SK-N-SH (cell line): ENCODE measurements at regions not wholly inside any gene's neighbourhood (a gene's known extent, or its start where the extent isn't known, plus 50 kb on each side); places are given as distances from the start of the nearest gene placed in this dataset.

Source experiments
- CTCF ChIA-PET: fragments of 300-600, 350-600 bp; formaldehyde crosslinking; extraction: SDS; loops from one replicate; lab custom pipeline; 2021; lab: Yijun Ruan, JAX
- POLR2A ChIA-PET: fragments of 350-600 bp; sonication (Branson Sonifier 250); formaldehyde crosslinking; extraction: SDS; loops from one replicate; lab custom pipeline; 2020; ENCODE audit warnings: antibody characterized with exemption, inconsistent platforms; lab: Yijun Ruan, JAX
- DNase-seq: peaks from one replicate; pipeline ENCODE4 v3.0.0; 2012
- H2AFZ ChIP-seq: fragments of 200-600 bp; sonication (generic); 2 replicates; pipeline ENCODE4 v1.8.1; 2016; ENCODE audit warnings: antibody characterized with exemption, mild to moderate bottlenecking, low read depth
- H3F3A ChIP-seq: fragments of 200-600 bp; sonication (generic); replicated peaks from 2 replicates; pipeline ENCODE3; 2016; ENCODE audit warnings: antibody characterized with exemption, mild to moderate bottlenecking; ENCODE audit not compliant: insufficient read depth
- H3K27ac ChIP-seq, 2 experiments: fragments of 200-500 bp in 1 of 2; fragments of 200-600 bp in 1 of 2; sonication (Bioruptor generic) in 1 of 2; sonication (generic), shearing (Covaris generic) in 1 of 2; 2 replicates each; pipeline versions ENCODE4 v1.5.1 to v1.6.1; 2014 to 2016; ENCODE audit warnings: low read depth in 2 of 2, inconsistent platforms in 1 of 2, low read length in 1 of 2, mild to moderate bottlenecking in 1 of 2, mixed read lengths in 1 of 2
- H3K27me3 ChIP-seq: fragments of 200-600 bp; sonication (generic), shearing (Covaris generic); 2 replicates; pipeline ENCODE4 v1.6.1; 2016; ENCODE audit warnings: mixed run types; ENCODE audit not compliant: insufficient read depth
- H3K36me3 ChIP-seq, 2 experiments: fragments of 200-500 bp in 1 of 2; fragments of 200-600 bp in 1 of 2; sonication (Bioruptor generic) in 1 of 2; sonication (generic) in 1 of 2; replicated peaks in 1 of 2; 2 replicates each; pipeline versions ENCODE3 to v1.5.1; 2014 to 2016; ENCODE audit warnings: low read length in 1 of 2, mild to moderate bottlenecking in 1 of 2; ENCODE audit not compliant: insufficient read depth in 2 of 2, control insufficient read depth in 1 of 2
- H3K4me1 ChIP-seq, 2 experiments: fragments of 200-500 bp in 1 of 2; fragments of 200-600 bp in 1 of 2; sonication (Bioruptor generic) in 1 of 2; sonication (generic), shearing (Covaris generic) in 1 of 2; 2 replicates each; pipeline versions ENCODE4 v1.5.1 to v1.6.1; 2014 to 2016; ENCODE audit warnings: low read depth in 1 of 2, low read length in 1 of 2, mixed run types in 1 of 2; ENCODE audit not compliant: insufficient read depth in 2 of 2, control insufficient read depth in 1 of 2
- H3K4me2 ChIP-seq: fragments of 200-600 bp; sonication (generic), shearing (Covaris generic); 2 replicates; pipeline ENCODE4 v1.6.1; 2017; ENCODE audit warnings: mixed run types
- H3K4me3 ChIP-seq, 2 experiments: fragments of 200-500 bp in 1 of 2; fragments of 200-600 bp in 1 of 2; sonication (Bioruptor generic) in 1 of 2; sonication (generic), shearing (Covaris generic) in 1 of 2; 2 replicates each; pipeline versions ENCODE4 v1.5.1 to v1.8.1; 2014 to 2016; ENCODE audit warnings: low read depth in 2 of 2, inconsistent platforms in 1 of 2, low read length in 1 of 2, mild to moderate bottlenecking in 1 of 2, mixed read lengths in 1 of 2, moderate library complexity in 1 of 2
- H3K79me2 ChIP-seq: fragments of 200-600 bp; sonication (generic); 2 replicates; pipeline ENCODE4 v1.8.1; 2017; ENCODE audit warnings: mild to moderate bottlenecking; ENCODE audit not compliant: insufficient read depth
- H3K9ac ChIP-seq: fragments of 200-600 bp; sonication (generic); 2 replicates; pipeline ENCODE4 v1.6.1; 2017; ENCODE audit warnings: mixed run types
- H3K9me2 ChIP-seq: fragments of 200-600 bp; sonication (generic); 2 replicates; pipeline ENCODE4 v1.6.1; 2017; ENCODE audit warnings: mixed run types
- H3K9me3 ChIP-seq: fragments of 200-600 bp; sonication (generic); 2 replicates; pipeline ENCODE4 v1.6.1; 2017; ENCODE audit warnings: mixed run types, mild to moderate bottlenecking, moderate library complexity
- H4K20me1 ChIP-seq: fragments of 200-600 bp; sonication (generic); 2 replicates; pipeline ENCODE4 v1.6.1; 2017; ENCODE audit warnings: mild to moderate bottlenecking, mixed run types; ENCODE audit not compliant: insufficient read depth
- FOSL2 ChIP-seq: IDR thresholded peaks from 2 replicates; pipeline ENCODE4 v1.4.0; 2012; ENCODE audit warnings: low read depth, mild to moderate bottlenecking, moderate library complexity, borderline replicate concordance
- GABPA ChIP-seq: IDR thresholded peaks from 2 replicates; pipeline ENCODE4 v1.4.0; 2012; ENCODE audit warnings: low read depth, mild to moderate bottlenecking
- GATA2 ChIP-seq: sonication (generic); formaldehyde crosslinking; IDR thresholded peaks from 2 replicates; pipeline ENCODE4 v1.5.0; 2020; ENCODE audit warnings: mild to moderate bottlenecking, missing genetic modification reagents
- MEF2A ChIP-seq: IDR thresholded peaks from 2 replicates; pipeline ENCODE4 v1.4.0; 2012; ENCODE audit warnings: low read depth, borderline replicate concordance
- MXI1 ChIP-seq: IDR thresholded peaks from 2 replicates; pipeline ENCODE4 v1.6.1; 2012; ENCODE audit warnings: mild to moderate bottlenecking, low read depth, low read length, improper control_type of control experiment
- NFIC ChIP-seq: IDR thresholded peaks from 2 replicates; pipeline ENCODE4 v1.4.0; 2012; ENCODE audit warnings: borderline replicate concordance
- NRF1 ChIP-seq: IDR thresholded peaks from 2 replicates; pipeline ENCODE4 v1.6.1; 2012; ENCODE audit warnings: low read depth, mild to moderate bottlenecking, low read length
- SMC3 ChIP-seq: IDR thresholded peaks from 2 replicates; pipeline ENCODE4 v1.6.1; 2012; ENCODE audit warnings: low read depth, low read length, improper control_type of control experiment
- WGBS: methylation state at CpG from one replicate; pipeline ENCODE4 v1.1.6; 2017; ENCODE audit warnings: low lambda C conversion rate; 5-methylcytosine and 5-hydroxymethylcytosine counted together
- TF ChIP-seq, protein P1 (sequence below): fragments of 150-350 bp; IDR thresholded peaks from 2 replicates; pipeline ENCODE4 v1.6.1; 2016; ENCODE audit warnings: mild to moderate bottlenecking, low read depth, low read length
- TF ChIP-seq, protein P2 (sequence below): fragments of 150-350 bp; IDR thresholded peaks from 2 replicates; pipeline ENCODE4 v1.6.1; 2017; ENCODE audit warnings: antibody characterized with exemption, low read length, low read depth, borderline replicate concordance
- TF ChIP-seq, protein P3 (sequence below): fragments of 200-600 bp; sonication (generic); IDR thresholded peaks from 2 replicates; pipeline ENCODE4 v1.6.1; 2017; ENCODE audit warnings: antibody characterized with exemption, mild to moderate bottlenecking, moderate library complexity

DNA sequence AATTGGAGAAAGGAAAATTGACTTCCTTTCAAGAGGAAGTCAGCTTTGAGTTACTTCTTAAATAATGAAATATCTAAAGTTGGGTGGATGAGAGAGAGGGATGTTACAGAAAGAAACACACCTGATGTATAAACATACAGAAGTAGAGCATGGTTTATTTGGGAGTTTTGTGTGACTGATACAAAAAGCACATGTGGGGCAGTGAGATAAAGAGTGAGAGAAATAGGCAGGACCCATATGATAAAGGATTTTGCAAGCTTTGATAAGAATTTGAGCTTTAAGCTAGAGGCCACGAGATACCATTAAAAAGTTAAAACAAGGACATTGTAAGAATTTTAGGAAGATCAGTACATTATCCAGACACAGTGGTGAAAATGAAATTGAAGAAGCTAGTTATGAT is 263.3 kb upstream of the GPRIN3 start:
- ChIA-PET CTCF (interaction anchor here (1.9 kb wide), 1 partner anchor 14 kb away, joined by 5 read pairs; no protein-coding TSS in a partner anchor), POLR2A (no interaction called here)
- Histone ChIP-seq H3K4me1 (no peaks in the 10 kb centered on the region), H3K9ac (no peak overlapping the region), H3F3A (no peaks in the 10 kb centered on the region), H3K27ac (no peak overlapping the region), H3K4me3 (no peak overlapping the region), H4K20me1 (no peaks in the 10 kb centered on the region), H2AFZ (no peak overlapping the region), H3K36me3 (no peaks in the 10 kb centered on the region), H3K79me2 (no peaks in the 10 kb centered on the region), H3K27me3 (no peaks in the 10 kb centered on the region), H3K9me3 (no peaks in the 10 kb centered on the region), H3K9me2 (no peaks in the 10 kb centered on the region), H3K4me2 (no peak overlapping the region)
- 21% methylated on average over 1 of the region's 1 CpG for WGBS
- TF ChIP-seq MEF2A = no peak
- TF ChIP-seq NFIC = no peak
- no peak for TF ChIP-seq SMC3
- TF ChIP-seq NRF1 = no peak
- no peak for TF ChIP-seq MXI1
- no peak for TF ChIP-seq GATA2 (CRISPR knock-in tag)
- TF ChIP-seq FOSL2 = no peak
- TF ChIP-seq, protein P1, sequence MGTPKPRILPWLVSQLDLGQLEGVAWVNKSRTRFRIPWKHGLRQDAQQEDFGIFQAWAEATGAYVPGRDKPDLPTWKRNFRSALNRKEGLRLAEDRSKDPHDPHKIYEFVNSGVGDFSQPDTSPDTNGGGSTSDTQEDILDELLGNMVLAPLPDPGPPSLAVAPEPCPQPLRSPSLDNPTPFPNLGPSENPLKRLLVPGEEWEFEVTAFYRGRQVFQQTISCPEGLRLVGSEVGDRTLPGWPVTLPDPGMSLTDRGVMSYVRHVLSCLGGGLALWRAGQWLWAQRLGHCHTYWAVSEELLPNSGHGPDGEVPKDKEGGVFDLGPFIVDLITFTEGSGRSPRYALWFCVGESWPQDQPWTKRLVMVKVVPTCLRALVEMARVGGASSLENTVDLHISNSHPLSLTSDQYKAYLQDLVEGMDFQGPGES = no peak
- DNase-seq = no peak

DNA sequence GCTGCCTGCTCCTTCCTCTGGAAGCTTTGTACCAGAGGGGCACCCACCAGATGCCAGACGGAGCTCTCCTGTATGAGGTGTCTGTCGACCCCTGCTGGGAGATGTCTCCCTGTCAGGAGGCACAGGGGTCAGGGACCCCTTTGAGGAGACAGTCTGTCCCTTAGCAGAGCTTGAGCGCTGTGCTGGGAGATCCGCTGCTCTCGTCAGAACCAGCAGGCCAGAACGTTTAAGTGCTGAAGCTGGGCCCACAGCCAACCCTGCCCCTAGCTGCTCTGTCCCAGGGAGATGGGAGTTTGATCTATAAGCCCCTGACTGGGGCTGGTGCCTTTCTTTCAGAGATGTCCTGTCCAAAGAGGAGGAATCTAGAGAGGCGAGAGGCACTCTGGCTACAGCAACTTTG is 260.3 kb upstream of the GPRIN3 start:
- Histone ChIP-seq H4K20me1 (no peaks in the 10 kb centered on the region), H3K9ac (no peak overlapping the region), H3K36me3 (no peaks in the 10 kb centered on the region), H3K27me3 (no peaks in the 10 kb centered on the region), H2AFZ (no peak overlapping the region), H3K4me2 (no peak overlapping the region), H3K9me3 (no peaks in the 10 kb centered on the region), H3K9me2 (no peaks in the 10 kb centered on the region), H3F3A (no peaks in the 10 kb centered on the region), H3K27ac (no peak overlapping the region), H3K4me3 (no peak overlapping the region), H3K4me1 (no peaks in the 10 kb centered on the region), H3K79me2 (no peaks in the 10 kb centered on the region)
- 56% methylated on average over 4 of the region's 7 CpGs for WGBS
- DNase-seq = no peak
- CTCF ChIA-PET = interaction anchor here (1.0 kb wide), 1 partner anchor 9 kb away, joined by 5 read pairs; no protein-coding TSS in a partner anchor
- TF ChIP-seq, protein P2, sequence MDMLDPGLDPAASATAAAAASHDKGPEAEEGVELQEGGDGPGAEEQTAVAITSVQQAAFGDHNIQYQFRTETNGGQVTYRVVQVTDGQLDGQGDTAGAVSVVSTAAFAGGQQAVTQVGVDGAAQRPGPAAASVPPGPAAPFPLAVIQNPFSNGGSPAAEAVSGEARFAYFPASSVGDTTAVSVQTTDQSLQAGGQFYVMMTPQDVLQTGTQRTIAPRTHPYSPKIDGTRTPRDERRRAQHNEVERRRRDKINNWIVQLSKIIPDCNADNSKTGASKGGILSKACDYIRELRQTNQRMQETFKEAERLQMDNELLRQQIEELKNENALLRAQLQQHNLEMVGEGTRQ = no peak
- TF ChIP-seq MEF2A = no peak
- no peak for TF ChIP-seq SMC3
- TF ChIP-seq, protein P3, sequence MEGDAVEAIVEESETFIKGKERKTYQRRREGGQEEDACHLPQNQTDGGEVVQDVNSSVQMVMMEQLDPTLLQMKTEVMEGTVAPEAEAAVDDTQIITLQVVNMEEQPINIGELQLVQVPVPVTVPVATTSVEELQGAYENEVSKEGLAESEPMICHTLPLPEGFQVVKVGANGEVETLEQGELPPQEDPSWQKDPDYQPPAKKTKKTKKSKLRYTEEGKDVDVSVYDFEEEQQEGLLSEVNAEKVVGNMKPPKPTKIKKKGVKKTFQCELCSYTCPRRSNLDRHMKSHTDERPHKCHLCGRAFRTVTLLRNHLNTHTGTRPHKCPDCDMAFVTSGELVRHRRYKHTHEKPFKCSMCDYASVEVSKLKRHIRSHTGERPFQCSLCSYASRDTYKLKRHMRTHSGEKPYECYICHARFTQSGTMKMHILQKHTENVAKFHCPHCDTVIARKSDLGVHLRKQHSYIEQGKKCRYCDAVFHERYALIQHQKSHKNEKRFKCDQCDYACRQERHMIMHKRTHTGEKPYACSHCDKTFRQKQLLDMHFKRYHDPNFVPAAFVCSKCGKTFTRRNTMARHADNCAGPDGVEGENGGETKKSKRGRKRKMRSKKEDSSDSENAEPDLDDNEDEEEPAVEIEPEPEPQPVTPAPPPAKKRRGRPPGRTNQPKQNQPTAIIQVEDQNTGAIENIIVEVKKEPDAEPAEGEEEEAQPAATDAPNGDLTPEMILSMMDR = no peak
- no peak for TF ChIP-seq GABPA
- POLR2A ChIA-PET = no interaction called here
